Renal cortex interstitium (tissue), 11 donors: ENCODE measurements at regions not wholly inside any gene's neighbourhood (a gene's known extent, or its start where the extent isn't known, plus 50 kb on each side); places are given as distances from the start of the nearest gene placed in this dataset.
A peak's percentile ranks its signal among the peaks of the same experiment; 100 is the strongest.
"Not testable (repeated sequence)": the region's sequence is repeated elsewhere in the genome, so short reads cannot be mapped to it uniquely, and the experiment has no call there.

Experiments used
- DNase-seq, 11 donors: peaks; one replicate each; pipeline ENCODE4 v3.0.0-alpha.2; 2013; ENCODE audit warnings: low read depth in 9 of 11, low spot score in 4 of 11; ENCODE audit errors: extremely low read depth in 1 of 11

DNA sequence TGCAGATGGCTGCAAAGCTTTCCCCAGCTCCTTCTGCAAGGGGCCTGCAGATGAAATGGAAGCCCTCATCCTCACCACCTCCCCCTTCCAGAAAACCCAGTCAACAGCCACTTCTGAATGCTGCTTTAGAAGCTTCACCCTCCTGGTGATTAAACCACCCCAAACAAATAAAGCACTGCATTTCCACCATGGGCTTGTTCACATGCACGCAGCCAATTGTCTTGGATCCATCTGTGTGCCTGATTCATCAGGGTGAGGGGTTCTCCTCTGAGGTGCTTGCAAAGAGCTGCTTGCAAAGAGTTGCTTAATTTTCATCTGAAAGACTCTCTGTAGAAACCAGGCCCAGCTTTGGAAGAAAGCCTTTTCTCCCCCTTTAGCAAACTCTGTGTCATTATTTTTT is 184.0 kb upstream of the OSBPL11 start:
- not testable (repeated sequence) for DNase-seq

DNA sequence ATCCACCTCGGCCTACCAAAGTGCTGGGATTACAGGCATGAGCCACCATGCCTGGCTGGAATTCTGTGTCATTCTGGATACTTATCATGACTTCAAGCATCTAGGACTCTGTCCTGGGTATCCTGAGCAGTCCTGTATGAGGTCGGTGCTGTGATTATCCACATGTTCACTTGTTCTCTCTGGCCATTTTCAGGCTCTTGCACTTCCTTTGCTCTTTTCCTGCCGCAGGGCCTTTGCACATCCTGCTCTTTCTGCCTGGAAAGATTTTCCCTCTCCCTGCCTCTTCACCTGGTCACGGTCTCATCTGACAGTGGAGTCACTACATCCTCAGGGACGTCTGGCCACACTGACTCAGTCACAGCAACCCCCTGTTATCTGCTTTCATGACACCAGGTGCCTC is 184.6 kb upstream of the OSBPL11 start:
- not testable (repeated sequence) for DNase-seq

DNA sequence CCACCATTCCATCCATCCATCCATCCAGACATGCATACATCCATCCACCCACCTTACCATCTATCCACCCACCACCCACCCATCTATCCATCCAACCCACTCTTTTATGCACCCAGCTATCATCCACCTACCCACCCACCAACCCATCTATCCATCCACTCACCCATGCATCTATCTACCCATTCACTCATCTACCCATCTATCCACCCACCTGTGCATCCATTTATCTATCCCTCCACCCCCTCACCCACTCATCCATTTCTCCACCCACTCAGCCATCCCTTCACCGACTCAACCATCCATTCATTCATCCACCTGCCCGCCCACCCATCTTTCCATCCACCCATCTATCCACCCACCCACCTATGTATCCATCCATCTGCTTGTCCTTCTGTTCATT is 186.4 kb upstream of the OSBPL11 start:
- DNase-seq = not testable (repeated sequence)

DNA sequence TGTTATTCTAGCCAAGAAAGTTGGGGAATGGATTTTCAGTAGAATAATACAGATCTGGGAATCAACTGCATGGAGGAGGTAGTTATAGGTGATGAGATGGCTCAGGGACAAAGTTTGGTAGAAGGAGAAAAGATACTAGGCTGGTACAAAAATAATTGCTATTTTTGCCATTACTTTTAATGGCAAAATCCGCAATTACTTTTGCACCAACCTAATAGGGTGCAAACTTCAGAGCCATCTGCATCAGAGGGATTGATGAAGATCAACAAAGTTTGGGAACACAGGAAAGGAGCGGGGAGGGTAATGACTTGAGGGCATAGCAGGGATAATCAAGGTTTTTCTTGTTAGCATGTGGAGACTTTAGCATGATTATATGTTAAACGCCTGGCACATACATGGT is 178.7 kb upstream of the ROPN1B start:
- DNase-seq = not testable (repeated sequence)

DNA sequence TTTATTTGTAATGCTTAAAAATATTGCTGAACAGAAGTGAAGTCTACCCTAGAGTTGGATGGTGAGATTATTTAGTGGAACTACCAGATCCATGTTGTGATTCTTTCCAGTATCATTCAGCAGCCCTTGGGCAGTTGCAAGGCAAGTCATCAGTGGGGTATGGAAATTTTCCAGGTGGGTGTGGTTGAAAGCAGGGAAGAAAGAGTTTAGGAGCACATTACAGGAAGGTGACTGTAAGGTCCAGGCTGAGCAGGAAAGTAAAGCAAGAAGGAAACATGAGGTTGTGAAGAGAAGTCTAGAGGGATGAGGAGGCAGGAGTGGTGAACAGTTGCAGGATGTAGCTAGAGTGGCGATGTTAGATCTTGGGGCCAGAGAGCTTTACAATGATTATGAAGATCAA is 178.0 kb upstream of the ROPN1B start:
- not testable (repeated sequence) for DNase-seq

DNA sequence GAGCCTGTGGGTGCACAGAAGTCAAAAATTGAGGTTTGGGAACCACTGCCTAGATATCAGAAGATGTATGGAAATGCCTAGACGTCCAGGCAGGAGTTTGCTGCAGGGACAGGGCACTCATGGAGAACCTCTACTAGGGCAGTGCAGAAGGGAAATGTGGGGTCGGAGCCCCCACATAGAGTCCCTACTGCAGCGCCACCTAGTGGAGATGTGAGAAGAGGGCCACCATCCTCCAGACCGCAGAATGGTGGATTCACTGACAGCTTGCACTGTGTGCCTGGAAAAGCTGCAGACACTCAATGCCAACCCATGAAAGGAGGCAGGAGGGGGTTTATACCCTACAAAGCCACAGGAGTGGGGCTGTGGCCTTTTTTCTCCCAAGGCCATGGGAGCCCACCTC is 159.0 kb upstream of the ROPN1B start:
- not testable (repeated sequence) for DNase-seq

DNA sequence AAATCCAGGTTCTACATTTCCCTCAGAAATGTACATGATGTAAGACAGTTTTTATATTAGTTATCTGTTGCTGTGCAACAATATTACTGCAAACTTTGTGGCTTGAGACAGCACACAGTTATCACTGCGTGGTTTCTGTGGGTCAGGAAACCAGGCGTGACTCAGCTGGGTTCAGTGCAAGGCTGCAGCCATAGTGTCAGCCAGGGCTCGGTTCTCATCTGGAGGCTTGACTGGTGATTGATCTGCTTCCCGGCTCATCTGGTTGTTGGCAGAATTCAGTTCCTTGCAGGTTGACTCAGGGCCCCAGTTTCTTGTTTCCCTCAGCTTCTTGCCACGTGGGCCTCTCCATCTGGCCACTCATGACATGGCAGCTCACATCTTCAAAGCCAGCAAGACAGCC is 146.8 kb upstream of the ROPN1B start:
- DNase-seq = not testable (repeated sequence)

DNA sequence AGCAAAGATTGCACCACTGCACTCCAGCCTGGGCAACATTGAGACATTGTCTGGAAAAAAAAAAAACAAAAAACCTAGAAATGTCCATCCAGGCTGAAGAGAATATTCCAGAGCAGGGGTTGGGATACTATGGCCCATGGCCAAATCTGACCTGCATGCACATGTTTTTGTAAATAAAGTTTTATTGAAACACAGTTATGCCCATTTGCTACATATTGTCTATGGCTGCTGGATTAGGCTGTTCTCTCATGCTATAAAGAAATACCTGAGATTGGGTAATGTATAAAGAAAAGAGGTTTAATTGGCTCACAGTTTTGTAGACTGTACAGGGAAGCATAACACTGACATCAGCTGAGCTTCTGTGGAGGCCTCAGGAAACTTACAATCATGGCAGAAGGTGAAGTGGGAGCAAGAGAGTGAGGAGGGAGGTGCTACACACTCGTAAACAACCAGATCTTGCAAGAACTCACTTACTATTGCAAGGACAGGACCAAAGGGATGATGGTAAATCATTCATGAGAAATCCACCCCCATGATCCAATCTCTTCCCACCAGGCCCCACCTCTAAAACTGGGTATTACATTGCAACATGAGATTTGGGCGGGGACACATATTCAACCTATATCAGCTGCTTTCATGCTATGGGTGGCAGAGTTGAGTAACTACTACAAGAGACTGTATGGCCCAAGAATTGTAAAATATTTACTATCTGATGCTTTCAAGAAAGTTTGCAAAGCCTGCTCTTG is 137.8 kb upstream of the ROPN1B start:
- not testable (repeated sequence) for DNase-seq

DNA sequence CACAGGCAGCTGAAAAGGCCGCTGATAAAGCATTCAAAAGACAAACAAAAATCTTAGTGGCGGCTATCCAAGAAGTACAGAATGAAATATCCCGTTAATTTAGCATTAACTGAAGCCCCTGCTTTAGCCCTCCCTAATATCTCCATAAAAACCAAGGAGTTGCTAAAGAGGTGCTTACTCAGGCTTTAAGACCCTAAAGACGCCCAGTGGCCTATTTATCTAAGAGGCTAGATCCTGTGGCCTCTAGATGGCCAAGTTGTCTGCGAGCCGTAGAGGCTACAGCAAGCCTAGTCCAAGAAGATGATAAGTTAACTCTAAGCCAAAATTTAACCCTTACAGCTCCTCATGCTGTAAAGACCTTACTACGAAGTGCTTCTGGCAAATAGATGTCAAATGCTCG is 133.4 kb upstream of the ROPN1B start:
- DNase-seq = not testable (repeated sequence)

DNA sequence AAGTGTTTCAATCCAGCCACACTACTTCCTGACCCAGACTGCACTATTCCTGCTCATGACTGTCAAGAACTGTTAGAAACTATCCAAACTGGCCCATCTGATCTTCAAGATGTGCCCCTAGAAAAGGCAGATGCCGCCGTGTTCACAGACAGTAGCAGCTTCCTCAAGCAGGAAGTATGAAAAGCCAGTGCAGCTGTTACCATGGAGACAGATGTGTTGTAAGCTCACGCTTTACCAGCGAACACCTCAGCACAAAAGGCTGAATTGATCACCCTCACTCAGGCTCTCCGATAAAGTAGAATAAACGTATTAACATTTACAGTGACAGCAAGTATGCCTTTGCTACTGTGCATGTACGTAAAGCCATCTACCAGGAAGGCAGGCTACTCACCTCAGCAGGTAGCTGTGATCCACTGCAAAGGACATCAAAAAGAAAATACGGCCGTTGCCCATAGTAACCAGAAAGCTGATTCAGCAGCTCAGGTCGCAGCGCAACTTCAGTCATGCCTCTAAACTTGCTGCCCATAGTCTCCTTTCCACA is 132.9 kb upstream of the ROPN1B start:
- peak in 6 of 11 donors; percentile 3 to 27 (median 4) for DNase-seq

DNA sequence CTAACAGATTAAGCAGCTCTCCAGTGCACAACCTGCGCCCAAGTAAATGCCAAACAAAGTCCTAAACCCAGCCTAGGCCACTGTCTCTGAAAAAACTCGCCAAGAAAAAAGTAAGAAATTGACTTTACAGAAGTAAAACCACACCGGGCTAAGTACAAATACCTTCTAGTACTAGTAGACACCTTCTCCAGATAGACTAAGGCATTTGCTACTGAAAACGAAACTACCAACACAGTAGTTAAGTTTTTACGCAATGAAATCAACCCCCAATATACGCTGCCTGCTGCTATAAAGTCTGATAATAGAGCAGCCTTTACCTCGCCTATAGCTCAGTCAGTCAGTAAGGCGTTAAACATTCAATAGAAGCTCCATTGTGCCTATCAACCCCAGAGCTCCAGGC is 132.2 kb upstream of the ROPN1B start:
- not testable (repeated sequence) for DNase-seq

DNA sequence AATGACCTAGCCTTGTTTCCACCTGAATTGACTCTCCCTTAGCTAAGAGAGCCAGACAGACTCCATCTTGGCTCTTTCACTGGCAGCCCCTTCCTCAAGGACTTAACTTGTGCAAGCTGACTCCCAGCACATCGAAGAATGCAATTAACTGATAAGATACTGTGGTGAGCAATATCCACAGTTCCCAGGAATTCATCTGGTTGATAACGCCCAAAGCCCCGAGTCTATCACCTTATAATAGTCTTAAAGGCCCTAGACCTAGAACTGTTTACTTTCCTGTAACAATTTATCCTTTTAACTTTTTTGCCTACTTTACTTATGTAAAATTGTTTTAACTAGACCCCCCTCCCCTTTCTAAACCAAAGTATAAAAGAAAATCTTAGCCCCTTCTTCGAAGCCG is 130.1 kb upstream of the ROPN1B start:
- DNase-seq = not testable (repeated sequence)

DNA sequence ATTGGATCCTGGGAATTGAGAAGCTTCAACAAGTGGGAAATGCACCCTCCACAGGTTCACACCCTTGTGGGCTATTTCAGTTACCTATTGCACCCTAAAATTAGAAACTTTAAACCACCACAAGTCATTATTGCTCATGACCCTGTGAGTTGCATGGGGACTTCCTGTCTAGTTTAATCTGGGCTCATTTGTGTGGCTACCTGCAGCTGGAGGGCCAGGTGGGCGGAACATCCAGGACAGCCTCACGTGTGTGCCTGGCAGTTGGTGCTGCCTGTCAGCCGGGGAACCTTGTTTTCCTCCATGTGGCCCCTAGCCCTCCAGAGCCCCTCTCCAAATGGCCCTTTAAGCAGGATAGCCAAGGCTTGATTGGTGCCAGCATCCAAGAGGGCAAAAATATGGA is 128.5 kb upstream of the ROPN1B start:
- not testable (repeated sequence) for DNase-seq

DNA sequence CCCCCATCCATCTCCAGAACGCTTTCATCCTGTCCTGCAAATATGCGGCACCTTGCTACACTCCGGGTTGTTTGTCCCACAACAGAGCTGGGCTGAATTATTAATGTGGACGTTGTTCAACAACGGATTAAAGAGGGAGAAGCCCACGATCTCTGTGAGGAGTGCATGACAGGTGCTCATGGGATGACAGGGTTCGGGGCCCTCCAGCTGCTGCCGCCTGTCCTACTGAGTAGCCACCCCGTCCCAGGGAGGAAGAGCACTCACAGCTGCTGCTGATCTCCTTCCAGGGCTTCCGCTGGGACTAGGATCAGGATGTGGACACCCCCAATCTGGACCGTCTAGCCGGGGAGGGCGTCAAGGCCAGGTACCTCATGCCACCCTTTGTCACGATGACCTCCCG is 121.0 kb upstream of the ROPN1B start:
- not testable (repeated sequence) for DNase-seq

DNA sequence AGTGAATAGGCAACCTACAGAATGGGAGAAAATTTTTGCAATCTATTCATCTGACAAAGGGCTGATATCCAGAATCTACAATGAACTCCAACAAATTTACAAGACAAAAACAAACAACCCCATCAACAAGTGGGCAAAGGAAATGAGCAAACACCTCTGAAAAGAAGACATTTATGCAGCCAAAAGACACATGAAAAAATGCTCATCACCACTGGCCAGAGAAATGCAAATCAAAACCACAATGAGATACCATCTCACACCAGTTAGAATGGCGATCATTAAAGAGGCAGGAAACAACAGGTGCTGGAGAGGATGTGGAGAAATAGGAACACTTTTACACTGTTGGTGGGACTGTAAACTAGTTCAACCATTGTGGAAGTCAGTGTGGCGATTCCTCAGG is 114.0 kb upstream of the ROPN1B start:
- not testable (repeated sequence) for DNase-seq

DNA sequence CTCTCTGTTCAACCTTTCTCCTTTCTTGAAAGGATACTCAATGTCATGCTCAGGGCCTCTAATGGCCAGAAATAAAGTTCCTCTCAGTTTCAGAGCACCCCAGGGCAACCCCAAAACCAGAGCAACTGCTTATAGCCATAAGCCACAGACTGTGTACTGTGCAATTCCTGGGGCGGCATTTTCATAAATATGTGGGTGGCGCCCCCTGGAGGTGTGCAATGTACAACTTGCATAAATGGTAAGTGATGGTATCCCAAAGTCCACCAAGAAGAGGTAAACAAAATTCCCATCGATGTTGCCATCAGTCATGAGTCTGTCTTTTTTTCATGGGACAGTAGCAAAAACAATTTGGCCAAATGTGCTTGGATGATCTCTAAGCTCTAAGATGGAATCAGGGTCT is 108.4 kb upstream of the ROPN1B start:
- not testable (repeated sequence) for DNase-seq

DNA sequence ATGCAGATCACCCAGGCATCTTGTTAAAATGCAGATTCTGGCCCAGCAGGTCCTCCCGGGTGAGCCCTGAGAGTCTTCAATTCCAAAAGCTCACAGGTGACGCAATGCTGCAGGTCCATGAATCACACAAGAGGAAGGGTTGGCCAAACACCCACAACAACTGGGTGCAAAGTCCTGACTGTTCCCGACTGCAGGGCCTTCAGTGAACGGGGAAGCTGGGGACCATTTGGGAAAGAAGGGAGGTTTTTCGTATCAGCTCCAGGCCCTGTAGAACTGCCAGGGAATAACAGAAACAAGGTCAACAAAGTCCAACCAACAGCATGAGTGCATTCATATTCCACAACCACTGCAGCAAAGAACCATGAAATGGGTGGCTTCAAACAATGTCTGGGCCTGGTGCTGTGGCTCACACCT is 106.1 kb upstream of the ROPN1B start:
- DNase-seq = not testable (repeated sequence)

DNA sequence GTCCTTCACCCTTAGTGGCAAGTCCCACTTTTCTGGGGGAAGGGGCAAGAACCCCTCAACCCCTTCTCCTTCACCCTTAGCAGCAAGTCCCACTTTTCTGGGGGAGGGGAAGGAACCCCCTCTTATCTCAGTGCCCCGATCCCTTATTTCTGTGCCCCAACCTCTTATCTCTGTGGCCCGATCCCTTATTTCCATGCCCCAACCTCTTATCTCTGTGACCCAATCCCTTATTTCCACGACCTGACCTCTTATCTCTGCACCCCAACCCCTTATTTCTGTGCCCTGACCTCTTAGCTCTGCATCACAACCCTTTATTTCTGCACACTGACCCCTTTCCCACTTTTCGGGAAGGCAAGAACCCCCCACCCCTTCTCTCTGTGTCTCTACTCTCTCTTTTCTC is 104.4 kb upstream of the ROPN1B start:
- DNase-seq = not testable (repeated sequence)

DNA sequence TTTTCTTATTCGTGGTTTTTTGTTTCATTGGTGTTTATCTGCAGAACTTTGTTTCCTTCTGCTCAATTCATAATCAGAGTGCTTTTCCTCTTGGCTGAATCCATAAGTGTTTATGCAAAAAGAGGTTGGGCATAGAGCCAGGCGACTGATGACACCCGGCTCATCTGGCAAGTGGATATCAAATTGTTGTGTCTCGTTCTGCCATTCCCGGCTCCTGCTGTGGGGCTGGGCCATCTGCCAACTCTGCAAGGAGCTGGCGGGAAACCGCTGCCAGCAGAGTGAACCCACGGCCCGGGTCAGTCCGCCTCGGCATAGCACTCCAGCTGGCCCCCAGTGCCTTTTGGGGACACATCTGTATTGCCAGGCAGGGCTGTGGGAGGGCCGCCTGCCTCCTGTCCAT is 83.0 kb upstream of the ROPN1B start:
- DNase-seq = peak in 1 of 11 donors; percentile 5

DNA sequence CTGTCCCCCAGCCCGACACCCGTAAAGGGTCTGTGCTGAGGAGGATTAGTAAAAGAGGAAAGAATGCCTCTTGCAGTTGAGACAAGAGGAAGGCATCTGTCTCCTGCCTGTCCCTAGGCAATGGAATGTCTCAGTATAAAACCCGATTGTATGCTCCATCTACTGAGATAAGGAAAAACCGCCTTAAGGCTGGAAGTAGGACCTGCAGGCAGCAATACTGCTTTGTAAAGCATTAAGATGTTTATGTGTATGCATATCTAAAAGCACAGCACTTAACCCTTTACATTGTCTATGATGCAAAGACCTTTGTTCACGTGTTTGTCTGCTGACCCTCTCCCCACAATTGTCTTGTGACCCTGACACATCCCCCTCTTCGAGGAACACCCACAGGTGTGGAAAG is 69.8 kb upstream of the ROPN1B start:
- not testable (repeated sequence) for DNase-seq

DNA sequence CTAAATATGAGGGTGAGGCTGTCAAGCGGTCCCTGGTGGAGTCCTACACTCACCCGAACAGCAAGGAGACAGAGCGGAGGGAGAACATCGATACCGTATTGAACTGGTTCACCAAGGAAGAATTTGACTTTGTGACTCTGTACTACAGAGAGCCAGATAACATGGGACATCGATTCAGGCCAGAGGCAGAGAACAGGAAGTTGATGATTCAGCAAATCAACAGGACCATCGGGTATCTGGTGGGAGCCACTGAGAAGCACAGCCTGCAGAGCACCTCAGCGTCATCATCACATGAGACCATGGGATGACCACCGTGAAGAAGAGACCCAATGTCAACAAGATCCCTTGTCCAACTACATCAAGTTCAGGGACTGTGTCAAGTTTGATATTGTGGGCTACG is 67.5 kb upstream of the ROPN1B start:
- DNase-seq = not testable (repeated sequence)
